ENCODE measurements at regions not wholly inside any gene's neighbourhood (a gene's known extent, or its start where the extent isn't known, plus 50 kb on each side); places are given as distances from the start of the nearest gene placed in this dataset.

- intact Hi-C loops (cut with micrococcal nuclease) = no loop called here
- no peak overlapping the region for H3K27ac Mint-ChIP-seq (ENCODE audit: low read depth, unreplicated experiment)
- ChIA-PET POLR2A (no interaction called here), CTCF (no interaction called here)
- no peak overlapping the region for H3K4me3 Mint-ChIP-seq (ENCODE audit: unreplicated experiment)
- H3K27me3 Mint-ChIP-seq (ENCODE audit: insufficient read depth, unreplicated experiment) = peaks cover 17% of the 10 kb centered on the region
- no peak for TF ChIP-seq CTCF (IDR thresholded peaks at IDR 0.05; ENCODE audit: unreplicated experiment)
- no peak for DNase-seq (ENCODE audit: unreplicated experiment)
- no peaks in the 10 kb centered on the region for H3K4me1 Mint-ChIP-seq (ENCODE audit: insufficient read depth, unreplicated experiment)
- no peaks in the 10 kb centered on the region for H3K36me3 Mint-ChIP-seq (ENCODE audit: insufficient read depth, unreplicated experiment)
- H3K9me3 Mint-ChIP-seq (ENCODE audit: unreplicated experiment) = peaks cover 8% of the 10 kb centered on the region
- no TSS peak for BruUV-seq (replicated peaks)
These were observed 129.1 kb downstream of the RCHY1 start for GRCh38 chr4:75385106-75385505.

DNA sequence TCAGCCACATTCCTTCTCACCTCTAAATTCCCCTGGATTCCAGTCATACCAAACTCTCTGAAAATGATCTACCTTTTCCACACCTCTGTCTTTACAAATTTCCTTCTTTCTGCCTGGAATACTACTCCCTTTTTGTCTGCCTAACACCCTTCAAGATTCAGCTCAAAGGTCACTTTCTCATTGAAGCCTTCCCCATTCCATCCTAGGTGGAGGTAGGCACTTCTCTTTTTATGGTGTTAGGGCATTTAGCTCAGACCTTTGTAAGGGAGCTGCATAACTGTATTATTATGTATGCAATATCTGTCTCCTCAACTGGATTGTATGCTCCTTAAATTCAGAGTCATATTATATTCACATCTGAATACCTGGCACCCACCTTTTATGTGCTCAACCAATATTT, 137.7 kb downstream of the RCHY1 start:
- intact Hi-C loops (cut with micrococcal nuclease) = no loop called here
- H3K36me3 Mint-ChIP-seq (ENCODE audit: insufficient read depth, unreplicated experiment) = no peaks in the 10 kb centered on the region

GRCh38 chr4:75371915-75372314, 142.3 kb downstream of the RCHY1 start:
- no peak for TF ChIP-seq CTCF (IDR thresholded peaks at IDR 0.05; ENCODE audit: unreplicated experiment)
- intact Hi-C loops (cut with micrococcal nuclease) = no loop called here
- ChIA-PET CTCF (no interaction called here), POLR2A (no interaction called here)
- H3K4me1 Mint-ChIP-seq (ENCODE audit: insufficient read depth, unreplicated experiment) = no peaks in the 10 kb centered on the region
- H3K9me3 Mint-ChIP-seq (ENCODE audit: unreplicated experiment) = peaks cover 6% of the 10 kb centered on the region
- H3K27me3 Mint-ChIP-seq (ENCODE audit: insufficient read depth, unreplicated experiment) = peaks cover 26% of the 10 kb centered on the region
- H3K27ac Mint-ChIP-seq (ENCODE audit: low read depth, unreplicated experiment) = no peak overlapping the region
- H3K4me3 Mint-ChIP-seq (ENCODE audit: unreplicated experiment) = no peak overlapping the region
- no TSS peak for BruUV-seq (replicated peaks)
- no peaks in the 10 kb centered on the region for H3K36me3 Mint-ChIP-seq (ENCODE audit: insufficient read depth, unreplicated experiment)
- DNase-seq (ENCODE audit: unreplicated experiment) = no peak

More for the DNA sequence above, 137.7 kb downstream of the RCHY1 start:
- ChIA-PET CTCF (no interaction called here), POLR2A (interaction anchor here (0.6 kb wide), 1 partner anchor 442 kb away, joined by 3 read pairs; no protein-coding TSS in a partner anchor)
- peaks cover 23% of the 10 kb centered on the region for H3K27me3 Mint-ChIP-seq (ENCODE audit: insufficient read depth, unreplicated experiment)
- no peaks in the 10 kb centered on the region for H3K4me1 Mint-ChIP-seq (ENCODE audit: insufficient read depth, unreplicated experiment)
- H3K9me3 Mint-ChIP-seq (ENCODE audit: unreplicated experiment) = peaks cover 23% of the 10 kb centered on the region
- BruUV-seq (replicated peaks) = no TSS peak
- DNase-seq (ENCODE audit: unreplicated experiment) = no peak
- TF ChIP-seq CTCF (IDR thresholded peaks at IDR 0.05; ENCODE audit: unreplicated experiment) = no peak
- H3K27ac Mint-ChIP-seq (ENCODE audit: low read depth, unreplicated experiment) = no peak overlapping the region
- no peak overlapping the region for H3K4me3 Mint-ChIP-seq (ENCODE audit: unreplicated experiment)

- ChIA-PET POLR2A (no interaction called here), CTCF (no interaction called here)
These were observed 143.6 kb downstream of the RCHY1 start for GRCh38 chr4:75370576-75370975.

More at GRCh38 chr4:75370576-75370975, 143.6 kb downstream of the RCHY1 start:
- Mint-ChIP-seq H3K4me1 (ENCODE audit: insufficient read depth, unreplicated experiment) (no peaks in the 10 kb centered on the region), H3K27ac (ENCODE audit: low read depth, unreplicated experiment) (no peak overlapping the region), H3K4me3 (ENCODE audit: unreplicated experiment) (no peak overlapping the region), H3K9me3 (ENCODE audit: unreplicated experiment) (peaks cover 6% of the 10 kb centered on the region), H3K27me3 (ENCODE audit: insufficient read depth, unreplicated experiment) (peaks cover 26% of the 10 kb centered on the region), H3K36me3 (ENCODE audit: insufficient read depth, unreplicated experiment) (no peaks in the 10 kb centered on the region)
- no peak for TF ChIP-seq CTCF (IDR thresholded peaks at IDR 0.05; ENCODE audit: unreplicated experiment)
- BruUV-seq (replicated peaks) = no TSS peak
- intact Hi-C loops (cut with micrococcal nuclease) = no loop called here
- no peak for DNase-seq (ENCODE audit: unreplicated experiment)
